ELR (cell line): ENCODE measurements at regions not wholly inside any gene's neighbourhood (a gene's known extent, or its start where the extent isn't known, plus 50 kb on each side); places are given as distances from the start of the nearest gene placed in this dataset.
A peak's percentile ranks its signal among the peaks of the same experiment; 100 is the strongest.
"Not testable (repeated sequence)": the region's sequence is repeated elsewhere in the genome, so short reads cannot be mapped to it uniquely, and the experiment has no call there.

Source experiments
- DNase-seq: peaks from one replicate; pipeline ENCODE4 v3.0.0-alpha.2; 2015; ENCODE audit warnings: low read depth

DNA sequence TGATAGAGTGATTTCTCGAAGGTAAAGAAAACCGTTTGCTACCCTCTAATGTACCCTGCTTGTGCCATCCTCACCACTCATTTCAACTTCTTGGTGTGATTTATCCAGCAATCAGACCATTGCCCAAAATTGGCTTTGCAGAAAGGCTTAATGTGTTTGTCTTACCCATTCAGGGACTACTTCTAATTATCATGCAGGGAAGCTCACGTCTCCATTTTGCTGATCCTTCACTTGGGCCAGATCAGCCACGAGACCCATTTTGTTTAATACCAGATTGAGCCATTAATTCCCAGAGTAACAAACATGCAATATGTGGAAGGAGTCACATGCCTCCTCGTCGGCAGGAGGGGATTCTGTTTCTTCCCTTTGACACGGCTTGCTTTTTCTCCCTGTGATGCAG lies 51.1 kb upstream of the CRY1 start:
- no peak for DNase-seq

DNA sequence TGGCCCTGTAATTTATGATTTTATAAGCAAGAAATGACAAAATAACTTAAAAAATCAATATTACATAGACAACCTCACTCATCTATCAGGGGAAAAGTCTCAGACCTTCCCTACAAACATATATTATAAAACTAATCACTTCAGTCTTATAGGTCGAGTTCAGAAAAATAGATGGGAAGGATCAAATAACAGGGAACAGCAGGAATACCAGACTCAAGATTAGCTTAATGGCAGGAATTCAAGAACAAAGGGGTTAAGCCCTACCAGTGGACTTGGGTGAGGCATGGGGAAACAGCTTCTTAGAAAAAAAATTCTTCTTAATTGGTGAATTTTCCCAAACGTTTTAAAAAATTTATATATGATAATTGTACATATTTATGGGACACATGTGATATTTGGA lies 51.6 kb upstream of the CRY1 start:
- DNase-seq: peak; percentile 45

DNA sequence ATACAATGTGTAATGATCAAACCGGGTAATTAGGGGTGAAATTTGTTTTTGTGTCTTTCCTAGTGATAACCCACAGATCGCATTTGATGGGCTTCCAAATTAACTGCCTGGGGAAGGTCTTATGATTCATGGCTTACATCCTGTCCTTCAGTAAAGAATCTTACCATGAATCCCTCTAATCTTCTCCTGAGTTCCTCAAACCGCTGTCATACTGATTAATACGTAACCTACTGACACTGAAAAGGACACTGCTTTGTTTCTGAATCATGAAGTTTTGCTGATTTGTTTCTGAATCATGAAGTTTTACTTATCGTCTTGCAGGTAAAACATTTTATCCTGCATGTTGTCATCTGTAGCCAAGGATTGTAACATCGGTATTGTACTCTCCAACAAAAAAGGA lies 52.0 kb upstream of the CRY1 start:
- DNase-seq: peak; percentile 89

DNA sequence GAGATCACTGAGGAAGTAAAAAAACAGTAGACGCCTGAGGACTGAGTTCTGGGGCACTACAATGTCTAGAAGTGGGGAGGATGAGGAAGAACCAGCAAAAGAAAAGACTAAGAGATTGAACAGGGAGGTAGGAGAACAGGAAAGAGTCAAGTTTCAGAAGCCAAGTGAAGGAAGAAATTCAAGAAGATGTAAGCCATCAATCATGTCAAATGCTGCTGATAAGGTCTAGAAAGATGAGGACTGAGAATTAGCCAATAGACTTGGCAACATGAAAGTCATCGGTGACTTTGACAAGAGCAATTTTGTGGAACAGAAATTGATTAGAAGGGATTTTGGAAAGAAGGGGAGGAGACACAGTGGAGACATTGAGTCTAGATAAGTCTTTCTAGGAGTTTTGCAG lies 54.8 kb upstream of the CRY1 start:
- DNase-seq: no peak

DNA sequence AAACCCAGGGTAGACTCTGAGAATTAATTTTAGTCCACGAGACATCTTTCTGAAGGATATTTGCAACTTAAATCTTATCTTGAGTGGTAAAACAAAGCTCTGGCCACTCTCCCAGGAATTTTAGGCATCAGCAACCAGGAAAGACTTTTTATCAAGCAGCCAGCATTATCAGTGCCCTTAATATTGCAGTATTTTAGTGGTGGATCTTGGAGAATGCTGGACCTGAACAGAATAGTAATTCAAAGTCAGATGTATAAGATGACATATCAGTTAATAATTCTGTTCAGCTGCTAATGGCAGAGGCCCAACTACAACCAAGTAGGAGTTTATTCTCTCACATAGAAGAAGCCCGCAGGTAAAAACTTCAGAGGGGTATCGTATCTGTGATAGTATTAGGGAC lies 59.0 kb upstream of the CRY1 start:
- DNase-seq: peak; percentile 29

DNA sequence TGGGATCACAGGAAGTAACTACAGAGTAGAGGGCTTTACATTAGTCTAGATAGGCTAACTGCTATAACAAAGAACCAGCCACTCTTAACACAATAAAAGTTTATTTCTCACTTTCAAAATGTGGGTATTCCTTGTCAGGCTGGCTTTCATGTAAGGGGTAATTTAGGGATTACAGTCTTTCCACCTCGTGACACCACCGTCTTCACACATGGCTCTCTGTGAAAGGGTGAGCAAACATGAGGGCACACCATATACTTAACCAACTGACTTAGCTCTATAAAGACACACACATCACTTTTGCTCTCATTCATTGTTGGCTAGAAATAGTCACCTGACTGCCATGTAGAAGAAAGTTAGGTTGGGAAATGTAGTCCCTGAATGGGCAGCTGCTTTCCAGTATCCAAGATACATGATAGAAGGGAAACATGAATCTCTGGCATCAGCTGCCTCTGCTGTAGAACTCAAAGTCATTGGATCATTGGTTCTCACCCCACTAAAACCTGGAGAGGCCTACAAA lies 66.1 kb upstream of the CRY1 start:
- DNase-seq: no peak

DNA sequence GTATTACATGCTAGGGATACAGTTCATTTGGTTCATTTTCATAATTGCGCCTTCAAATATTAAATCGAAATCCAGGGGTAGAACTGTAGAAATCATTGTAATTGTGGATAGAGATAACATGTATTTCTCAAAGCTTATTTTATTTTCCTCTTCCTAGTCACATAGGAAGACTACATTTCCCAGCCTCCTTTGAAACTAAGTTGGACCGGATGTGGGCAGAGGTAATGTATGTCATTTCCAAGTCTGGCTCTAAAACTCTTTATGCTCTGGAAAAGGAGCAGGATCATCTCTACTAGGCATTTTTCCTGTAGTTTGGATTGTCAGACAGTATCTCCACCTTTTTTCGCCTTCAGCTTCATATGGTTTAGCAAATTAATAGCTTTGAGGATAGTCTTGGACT lies 70.1 kb upstream of the CRY1 start:
- peak; percentile 24 for DNase-seq

DNA sequence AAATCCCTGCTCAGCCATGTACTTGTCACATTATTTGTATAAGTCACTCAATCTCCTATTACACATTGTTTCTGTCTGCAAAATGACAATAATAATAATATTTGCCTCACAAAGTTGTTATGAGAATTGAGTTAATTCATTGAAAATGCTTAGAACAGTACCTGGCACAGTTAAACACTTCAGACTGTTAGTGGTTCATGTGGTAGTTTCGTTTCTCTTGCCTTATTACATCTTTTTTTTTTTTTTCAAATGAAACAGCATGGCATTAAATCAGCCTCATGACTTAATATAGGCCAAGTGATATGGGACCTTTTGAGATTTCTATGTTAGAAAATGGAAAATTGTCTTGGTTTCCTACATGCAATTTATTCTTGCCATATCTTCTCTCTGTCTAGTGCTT lies 71.0 kb upstream of the CRY1 start:
- no peak for DNase-seq

DNA sequence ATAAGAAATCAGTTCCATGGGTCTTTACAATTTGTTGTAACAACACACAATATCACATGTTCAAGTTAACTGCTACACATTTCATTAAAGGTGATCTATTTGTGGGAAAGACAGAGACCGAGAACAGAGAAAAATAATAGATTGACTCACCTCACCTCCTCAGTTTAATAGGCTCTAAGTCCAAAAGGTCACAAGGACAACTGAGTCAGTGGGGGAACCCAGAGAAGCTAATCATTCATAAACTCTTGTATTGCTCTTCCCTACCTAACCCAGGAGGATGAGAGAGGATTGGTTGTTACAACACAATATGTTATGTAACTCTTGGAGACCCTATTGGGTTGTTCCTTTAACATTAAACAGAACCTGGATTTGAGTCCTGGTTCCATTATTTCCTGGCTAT lies 72.2 kb upstream of the CRY1 start:
- DNase-seq: no peak

DNA sequence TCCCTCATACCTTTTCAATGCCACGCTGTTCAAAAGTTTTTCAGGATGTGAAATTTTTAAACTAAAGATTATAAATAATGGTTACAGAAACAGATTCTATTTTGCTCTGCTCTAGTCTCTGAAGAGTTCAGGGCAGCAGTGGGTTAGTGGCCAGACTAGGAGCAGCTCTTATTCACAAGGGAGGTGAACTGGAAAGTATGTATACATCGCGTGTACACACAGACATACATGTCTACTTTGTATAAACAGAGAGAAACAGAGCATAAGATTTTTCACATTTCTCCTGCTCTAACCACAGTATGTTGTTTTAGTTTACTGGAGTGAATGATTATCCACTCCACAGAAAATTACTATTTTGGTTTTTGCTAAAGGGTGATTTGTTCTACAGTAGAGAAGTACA lies 74.4 kb upstream of the CRY1 start:
- no peak for DNase-seq

DNA sequence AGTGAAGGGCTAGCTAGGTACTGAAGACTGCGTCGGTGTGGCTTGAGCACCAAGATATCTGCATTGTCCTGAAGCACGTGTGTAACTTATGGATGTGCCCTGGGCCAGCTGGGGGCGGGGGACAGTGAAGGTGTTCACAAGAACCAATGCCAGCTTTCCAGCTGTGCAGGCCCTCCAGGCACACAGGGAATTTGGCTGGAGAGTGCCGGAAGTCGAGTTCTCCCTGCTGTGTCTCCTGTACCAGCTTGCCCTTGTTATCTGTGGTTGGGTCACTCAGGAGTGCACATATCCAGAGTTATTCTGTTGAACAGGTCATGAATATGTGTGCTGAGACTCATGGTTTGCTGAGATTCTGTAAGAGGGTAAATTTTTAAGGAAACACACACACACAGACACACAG lies 75.9 kb upstream of the CRY1 start:
- no peak for DNase-seq

DNA sequence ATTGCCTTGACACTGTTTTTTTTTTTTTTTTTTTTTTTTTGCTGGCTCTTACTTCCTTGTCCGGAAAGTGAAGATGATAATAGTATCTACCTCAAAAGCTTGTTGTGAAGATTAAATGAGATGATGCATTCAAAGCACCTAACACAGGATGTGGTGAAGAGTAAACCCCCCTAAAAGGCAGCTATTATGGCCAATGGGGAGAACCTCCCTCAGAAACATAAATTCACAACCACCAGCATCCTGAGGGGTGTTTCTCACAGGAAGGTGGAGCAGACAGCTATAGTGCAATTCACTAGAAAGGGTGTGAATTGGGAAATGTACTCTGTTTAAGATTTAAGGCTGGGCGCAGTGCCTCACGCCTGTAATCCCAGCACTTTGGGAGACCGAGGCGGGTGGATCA lies 85.4 kb upstream of the CRY1 start:
- DNase-seq: no peak

DNA sequence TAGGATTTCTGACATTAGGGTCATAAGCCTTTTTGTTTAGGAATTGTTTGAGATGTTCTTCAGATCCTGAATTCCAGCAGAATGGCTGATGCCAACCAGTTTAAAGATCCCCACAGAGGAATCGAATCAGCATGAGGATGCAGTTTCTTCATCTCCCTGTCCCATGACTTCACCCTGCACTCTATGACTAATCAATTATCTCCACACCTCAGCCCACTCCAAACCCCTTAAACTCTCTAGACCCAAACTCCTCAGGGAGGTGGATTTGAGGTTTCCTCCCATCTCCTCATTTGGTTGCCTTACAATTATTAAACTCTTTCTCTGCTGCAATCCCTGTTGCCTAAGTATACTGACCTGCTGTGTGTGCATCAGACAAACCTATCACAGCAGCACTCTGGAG lies 86.5 kb upstream of the CRY1 start:
- DNase-seq: peak; percentile 36

DNA sequence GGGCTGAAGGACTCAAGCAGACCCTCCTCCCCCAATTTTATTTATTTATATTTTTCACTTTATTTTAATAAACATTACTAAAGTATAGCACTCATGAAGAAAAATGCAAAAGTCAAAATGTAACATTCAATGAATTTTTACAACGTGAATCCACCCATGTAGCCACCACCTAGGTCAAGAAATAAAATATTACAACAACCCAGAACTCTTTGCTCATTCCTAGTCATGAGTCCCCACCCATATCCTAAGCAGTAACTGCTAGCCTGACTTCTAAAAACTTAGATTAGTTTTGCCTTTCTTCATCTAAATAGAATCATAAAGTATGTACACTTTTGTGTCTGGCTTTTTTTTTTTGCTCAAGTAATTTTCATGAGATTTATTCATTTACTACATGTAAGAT lies 86.9 kb upstream of the CRY1 start:
- DNase-seq: no peak

DNA sequence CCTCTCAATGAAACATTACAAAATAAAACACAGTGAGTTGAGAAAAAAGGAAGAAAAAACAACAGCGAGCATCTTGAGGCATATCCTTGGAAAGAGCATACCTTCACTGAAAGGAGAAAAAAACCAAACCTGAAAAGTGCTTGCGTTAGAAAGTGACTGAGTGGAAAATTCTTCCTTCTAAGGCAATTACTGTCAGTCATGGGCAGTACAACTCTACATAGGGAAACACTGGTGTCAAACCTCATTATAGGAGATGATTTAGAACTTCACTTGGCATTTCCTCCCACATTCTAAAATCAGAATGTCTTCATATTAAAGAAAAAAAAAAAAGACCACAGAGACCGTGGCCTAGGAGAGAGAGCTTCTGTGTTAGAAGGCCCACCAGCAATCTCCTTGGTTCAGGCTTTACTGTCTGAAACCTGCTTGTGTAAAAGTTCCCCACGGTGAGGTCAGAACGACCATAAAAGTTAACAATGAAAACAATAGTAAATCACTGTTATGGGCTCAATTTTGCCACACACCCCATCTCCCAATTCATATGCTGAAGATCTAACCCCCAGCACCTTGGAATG lies 91.1 kb upstream of the CRY1 start:
- no peak for DNase-seq

DNA sequence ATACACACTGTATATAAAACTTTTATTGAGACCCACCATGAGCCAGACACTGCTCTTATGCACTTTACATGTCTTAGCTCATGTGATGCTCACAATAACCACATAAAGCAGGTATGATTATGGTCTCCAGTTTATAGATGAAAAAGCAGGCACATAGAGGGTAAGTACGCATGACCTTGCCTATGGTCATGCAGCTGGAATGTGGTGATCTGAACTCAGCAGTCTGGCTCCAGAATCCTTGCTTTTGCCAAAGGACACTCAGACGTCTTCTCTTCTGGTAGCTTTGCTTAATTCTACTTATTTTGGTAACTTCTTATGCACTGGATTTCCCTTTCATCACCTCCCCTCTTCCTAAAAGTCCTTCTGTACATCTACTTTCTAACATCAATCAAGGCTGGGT lies 103.3 kb upstream of the CRY1 start:
- DNase-seq: peak; percentile 79

DNA sequence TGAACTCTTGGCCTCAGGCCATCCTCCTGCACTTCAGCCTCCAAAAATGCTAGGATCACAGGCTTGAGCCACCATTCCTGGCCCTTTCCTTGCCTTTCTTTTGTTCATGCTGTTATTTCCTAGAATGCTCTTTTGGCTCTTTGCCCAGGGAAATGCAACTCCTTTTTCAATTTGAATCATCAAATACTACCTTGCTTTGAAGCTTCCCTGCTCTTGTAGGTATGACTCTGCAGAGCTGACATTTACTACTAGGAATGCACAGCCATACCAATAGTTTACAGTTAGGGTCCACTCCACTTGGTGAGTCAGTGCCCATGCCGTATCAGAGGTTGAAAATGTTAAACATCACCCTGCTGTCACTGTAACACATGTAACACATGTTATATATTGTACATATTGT lies 107.0 kb upstream of the CRY1 start:
- peak; percentile 98 for DNase-seq

DNA sequence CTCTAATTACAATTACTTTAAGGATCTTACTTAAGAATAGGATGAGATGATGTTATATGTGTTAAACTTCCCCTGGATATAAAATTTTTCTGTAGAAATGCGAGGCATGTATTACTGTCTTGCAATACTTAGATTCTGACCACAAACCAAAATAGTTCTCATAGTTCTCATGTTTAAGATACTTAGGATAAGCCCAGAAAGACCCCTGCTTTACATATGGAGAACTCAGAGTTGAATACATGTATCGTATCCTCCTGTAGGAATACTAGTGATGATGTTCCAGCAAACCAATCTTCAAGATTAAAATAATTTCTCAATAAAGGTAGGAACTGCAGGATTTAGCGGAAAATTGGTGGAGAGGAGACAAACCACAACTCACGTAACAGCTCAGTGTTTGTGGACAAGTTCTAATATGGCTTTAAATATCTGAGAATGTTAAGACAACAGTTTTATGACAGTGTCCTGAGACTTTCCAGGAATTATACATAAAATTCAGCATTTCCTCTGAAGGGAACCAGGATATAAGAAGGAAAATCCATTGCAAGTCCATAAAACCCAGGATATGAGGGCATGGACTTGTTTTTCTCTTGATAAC lies 114.7 kb upstream of the CRY1 start:
- peak; percentile 73 for DNase-seq

DNA sequence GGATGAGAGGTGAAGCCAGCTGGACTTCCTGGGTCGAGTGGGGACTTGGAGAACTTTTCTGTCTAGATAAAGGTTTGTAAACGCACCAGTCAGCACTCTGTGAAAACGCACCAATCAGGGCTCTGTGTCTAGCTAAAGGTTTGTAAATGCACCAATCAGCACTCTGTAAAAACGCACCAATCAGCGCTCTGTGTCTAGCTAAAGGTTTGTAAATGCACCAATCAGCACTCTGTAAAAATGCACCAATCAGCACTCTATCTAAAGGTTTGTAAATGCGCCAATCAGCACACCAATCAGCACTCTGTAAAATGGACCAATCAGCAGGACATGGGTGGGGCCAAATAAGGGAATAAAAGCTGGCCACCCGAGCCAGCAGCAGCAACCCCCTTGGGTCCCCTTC lies 116.4 kb upstream of the CRY1 start:
- DNase-seq: not testable (repeated sequence)

DNA sequence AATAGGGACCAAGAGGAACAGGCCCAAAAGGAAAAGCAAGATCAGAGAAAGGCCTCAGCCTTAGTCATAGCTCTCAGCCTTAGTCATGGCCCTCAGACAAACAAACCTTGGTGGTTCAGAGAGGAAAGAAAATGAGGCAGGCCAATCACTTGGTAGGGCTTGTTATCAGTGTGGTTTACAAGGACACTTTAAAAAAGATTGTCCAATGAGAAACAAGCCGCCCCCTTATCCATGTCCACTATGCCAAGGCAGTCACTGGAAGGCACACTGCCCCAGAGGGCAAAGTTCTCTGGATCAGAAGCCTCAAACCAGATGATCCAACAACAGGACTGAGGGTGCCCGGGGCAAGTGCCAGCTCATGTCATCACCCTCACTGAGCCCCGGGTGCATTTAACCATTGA lies 121.0 kb upstream of the CRY1 start:
- DNase-seq: peak; percentile 87

DNA sequence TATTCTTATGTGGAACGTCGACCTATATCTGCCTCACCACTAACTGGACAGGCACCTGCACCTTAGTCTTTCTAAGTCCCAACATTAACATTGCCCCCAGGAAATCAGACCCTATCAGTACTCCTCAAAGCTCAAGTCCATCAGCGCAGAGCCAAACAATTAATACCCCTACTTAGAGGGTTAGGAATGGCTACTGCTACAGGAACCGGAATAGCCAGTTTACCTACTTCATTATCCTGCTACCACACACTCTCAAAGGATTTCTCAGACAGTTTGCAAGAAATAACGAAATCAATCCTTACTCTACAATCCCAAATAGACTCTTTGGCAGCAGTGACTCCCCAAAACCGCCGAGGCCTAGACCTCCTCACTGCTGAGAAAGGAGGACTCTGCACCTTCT lies 123.1 kb upstream of the CRY1 start:
- not testable (repeated sequence) for DNase-seq

DNA sequence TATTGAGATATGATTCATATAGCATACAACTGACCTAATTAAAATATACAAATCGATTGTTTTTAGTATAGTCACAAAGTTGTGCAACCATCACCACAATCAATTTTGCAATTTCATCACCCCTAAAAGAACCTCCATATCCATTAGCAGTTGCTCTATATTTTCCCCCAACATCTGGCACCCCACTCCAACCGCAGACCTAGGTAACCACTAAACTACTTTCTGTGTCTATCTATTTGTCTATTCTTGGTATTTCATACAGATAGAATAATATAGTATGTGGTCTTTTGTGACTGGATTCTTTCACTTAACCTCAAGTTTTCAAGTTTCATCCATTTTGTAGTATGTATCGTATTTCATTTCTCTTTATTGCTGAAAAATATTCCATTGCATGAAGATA lies 126.0 kb upstream of the CRY1 start:
- no peak for DNase-seq

DNA sequence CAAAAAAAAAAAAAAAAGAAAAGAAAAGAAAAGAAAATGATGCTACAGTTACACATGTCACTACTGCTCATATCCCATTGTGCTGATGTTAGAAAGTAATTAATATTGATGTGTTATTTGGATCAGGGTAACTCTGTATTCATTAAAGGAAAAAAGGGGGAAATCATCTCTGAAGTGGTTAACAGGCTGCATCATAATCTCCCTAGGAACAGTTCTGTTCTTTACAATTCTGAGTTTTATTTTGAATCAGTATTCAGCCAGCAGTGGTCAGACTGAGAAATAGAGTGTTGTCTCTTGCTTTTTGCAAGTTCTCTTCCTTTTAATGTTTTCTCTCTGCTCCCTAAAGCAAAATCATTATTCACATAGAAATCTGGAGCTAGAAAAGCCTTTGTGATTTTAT lies 128.6 kb upstream of the CRY1 start:
- DNase-seq: no peak

DNA sequence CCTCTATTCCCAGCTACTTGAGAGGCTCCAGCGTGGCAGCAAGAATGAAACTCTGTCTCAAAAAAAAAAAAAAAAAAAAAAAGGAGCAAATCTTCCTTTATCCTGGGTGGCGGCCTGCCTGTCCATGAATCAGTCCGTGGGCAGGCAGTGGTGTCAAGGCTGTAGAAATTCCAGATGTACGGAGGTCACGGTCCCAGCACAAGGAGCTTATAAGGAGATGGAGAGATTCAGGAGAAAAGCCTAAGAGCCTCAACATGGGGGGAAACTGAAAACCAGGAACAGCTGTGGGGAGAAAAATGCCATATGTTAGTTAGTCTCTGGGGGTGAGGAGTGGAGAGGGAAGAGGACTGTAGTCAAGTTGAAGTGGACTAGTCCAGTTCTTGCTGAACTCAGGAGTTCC lies 130.5 kb upstream of the CRY1 start:
- peak; percentile 37 for DNase-seq
